ENCODE measurements at regions not wholly inside any gene's neighbourhood (a gene's known extent, or its start where the extent isn't known, plus 50 kb on each side); places are given as distances from the start of the nearest gene placed in this dataset.

DNA sequence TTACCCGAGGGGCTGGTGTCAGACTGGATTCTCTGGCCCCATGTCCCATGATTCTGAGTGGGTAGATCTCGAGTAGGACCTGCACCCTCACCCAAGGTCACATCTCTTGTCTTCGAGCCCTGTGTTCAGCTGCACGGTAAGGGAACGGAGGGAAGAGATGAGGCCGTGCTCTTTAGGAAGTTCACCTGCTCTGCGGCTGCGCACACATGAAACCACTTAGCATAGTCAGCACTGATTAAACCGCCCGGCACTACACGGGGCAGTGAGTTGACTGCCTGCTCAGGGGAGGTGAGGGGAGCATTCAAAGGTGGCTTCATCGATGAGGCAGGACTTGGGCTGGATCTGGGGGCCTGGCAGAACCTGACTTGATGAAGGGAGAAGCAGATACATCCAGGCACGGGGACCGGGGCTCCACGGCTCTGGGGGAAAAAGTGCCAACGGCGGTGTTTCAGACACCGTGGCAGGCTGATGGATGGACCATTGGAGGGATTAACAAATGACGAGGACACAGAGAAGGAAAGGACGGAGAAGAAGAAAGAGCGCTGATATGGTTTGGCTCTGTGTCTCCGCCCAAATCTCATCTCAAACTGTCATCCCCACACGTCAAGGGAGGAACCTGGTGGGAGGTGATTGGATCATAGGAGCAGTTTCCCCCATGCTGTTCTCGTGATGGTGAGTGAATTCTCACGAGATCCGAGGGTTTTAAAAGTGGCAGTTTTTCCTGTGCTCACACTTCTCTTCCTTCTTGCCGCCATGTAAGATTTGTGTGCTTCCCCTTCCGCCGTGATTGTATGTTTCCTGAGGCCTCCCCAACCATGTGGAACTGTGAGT is 248.6 kb downstream of the CYP26B1 start:
- TF ChIP-seq, protein P1, sequence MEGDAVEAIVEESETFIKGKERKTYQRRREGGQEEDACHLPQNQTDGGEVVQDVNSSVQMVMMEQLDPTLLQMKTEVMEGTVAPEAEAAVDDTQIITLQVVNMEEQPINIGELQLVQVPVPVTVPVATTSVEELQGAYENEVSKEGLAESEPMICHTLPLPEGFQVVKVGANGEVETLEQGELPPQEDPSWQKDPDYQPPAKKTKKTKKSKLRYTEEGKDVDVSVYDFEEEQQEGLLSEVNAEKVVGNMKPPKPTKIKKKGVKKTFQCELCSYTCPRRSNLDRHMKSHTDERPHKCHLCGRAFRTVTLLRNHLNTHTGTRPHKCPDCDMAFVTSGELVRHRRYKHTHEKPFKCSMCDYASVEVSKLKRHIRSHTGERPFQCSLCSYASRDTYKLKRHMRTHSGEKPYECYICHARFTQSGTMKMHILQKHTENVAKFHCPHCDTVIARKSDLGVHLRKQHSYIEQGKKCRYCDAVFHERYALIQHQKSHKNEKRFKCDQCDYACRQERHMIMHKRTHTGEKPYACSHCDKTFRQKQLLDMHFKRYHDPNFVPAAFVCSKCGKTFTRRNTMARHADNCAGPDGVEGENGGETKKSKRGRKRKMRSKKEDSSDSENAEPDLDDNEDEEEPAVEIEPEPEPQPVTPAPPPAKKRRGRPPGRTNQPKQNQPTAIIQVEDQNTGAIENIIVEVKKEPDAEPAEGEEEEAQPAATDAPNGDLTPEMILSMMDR (IDR thresholded peaks at IDR 0.05; ENCODE audit: low read depth, low read length) = no peak
- no peak for TF ChIP-seq EZH2phosphoT487 (IDR thresholded peaks at IDR 0.05; ENCODE audit: low read depth)
